DMS153 treated with DMSO at 0.1 percent for 48 hours (cell line): ENCODE measurements at regions not wholly inside any gene's neighbourhood (a gene's known extent, or its start where the extent isn't known, plus 50 kb on each side); places are given as distances from the start of the nearest gene placed in this dataset.

ENCODE experiments used
- DNase-seq: peaks from one replicate; lab custom pipeline; 2025; ENCODE audit not compliant: unreplicated experiment; lab: John Stamatoyannopoulos, UW

DNA sequence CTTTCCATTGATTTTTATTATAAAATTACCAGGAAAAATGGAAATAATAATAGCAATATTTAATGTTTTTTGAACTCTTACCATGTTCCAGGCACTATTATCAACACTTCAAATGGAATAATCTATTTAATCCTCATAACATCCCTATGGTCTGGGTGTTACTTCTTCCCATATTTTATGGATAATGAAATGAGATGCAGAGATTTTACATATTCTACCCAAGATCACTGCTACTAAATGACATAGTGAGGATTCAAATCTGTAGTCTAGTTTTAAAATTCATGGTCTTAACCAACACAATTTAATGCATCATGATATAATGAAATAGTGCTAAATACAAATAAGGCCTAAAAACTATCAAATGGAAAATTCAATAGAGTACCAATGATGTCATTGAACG is 70.4 kb upstream of the COL3A1 start:
- DNase-seq = no peak

DNA sequence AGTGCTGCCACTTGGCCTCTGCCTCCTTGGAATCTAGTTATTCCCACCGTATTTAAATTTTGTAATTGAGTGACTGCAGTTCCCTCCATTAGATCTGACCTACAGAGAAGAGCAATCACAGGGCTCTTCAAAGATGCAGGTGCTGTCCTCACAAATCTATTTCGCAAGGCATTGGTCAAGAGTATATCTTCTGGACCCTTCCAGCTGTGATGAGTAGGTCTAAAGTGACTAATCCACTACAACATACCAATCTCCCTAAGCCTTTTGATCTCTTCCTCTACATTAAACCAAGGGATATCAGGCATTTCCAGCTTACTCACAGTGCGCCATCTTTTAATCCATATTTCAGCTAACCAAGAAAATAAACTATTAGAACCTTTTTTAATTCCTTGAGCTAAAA is 65.1 kb upstream of the COL3A1 start:
- no peak for DNase-seq

DNA sequence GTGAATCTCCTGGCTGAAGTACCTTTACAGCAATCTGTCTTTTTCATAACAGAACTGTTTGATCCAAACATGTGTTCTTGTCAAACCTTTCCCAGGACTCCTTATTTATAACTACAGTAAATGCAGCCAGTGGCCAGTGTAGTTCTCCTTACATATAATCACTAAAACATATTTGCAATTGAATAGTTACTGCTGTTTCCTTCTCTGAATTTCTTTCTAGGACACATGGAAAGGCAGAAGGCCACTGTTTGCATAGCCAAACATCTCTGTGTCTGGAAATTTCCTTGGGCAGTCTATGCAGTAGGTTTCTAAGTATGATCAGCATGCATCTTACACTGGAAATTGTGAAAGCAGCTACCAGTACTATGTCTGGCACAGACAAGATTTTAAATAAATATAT is 57.4 kb upstream of the COL3A1 start:
- no peak for DNase-seq

DNA sequence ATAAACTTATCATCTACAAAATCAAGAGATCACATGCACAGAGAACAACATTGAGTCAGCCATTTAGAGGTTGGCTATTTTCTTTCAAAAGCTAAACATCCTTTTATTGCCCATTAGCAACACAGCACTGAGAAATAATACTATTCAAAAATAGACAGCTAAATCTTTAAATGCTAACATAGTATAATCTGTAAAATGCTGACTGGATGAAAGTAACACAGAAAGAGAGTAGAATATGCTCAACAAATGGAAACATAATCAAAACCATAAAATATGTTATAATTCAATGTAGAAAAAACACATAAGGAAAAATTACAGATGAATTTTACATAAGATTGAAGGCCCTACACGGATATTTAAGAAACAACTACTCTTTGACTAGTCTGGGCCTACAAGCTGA is 56.5 kb upstream of the COL3A1 start:
- no peak for DNase-seq

DNA sequence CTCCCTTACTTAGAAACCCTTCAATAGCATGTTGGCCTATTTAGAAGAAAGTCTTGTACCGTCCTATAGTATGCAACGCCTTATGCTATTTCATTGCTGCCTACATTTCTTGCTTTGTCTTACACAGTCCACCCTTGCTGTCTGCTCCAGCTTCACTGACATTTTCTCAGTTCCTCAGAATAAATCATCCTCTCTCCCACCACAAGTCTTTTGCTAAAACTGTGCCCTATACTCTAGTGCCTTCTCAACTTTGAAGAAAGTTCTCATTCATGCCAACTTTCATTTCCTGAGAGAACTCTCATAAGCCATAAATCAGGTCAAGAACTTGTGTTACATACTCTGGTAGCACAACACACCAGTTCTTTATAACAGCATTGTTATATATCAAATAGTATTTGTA is 54.3 kb upstream of the COL3A1 start:
- no peak for DNase-seq

DNA sequence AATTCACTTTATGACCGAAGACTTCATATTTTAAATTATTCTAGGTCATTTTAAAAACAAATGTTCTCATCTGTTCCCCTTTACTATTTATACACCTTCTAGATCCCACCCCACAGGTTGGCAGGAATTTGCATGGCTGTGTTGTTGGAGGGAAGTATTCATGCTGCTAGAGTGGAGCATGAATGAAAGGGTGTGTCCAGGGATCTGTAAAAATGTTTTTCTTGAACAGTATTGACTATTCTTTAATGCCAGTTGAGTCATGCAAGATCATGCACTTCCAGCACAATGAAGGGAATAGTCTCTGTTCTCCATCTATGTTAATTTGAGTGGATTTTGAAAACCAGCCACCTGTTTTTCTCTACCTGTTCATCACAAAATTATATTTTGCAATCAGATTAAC is 52.0 kb upstream of the COL3A1 start:
- no peak for DNase-seq
